Keratinocyte (primary cell): ENCODE measurements at regions not wholly inside any gene's neighbourhood (a gene's known extent, or its start where the extent isn't known, plus 50 kb on each side); places are given as distances from the start of the nearest gene placed in this dataset.

ENCODE experiments used
- DNase-seq: peaks from one replicate; pipeline ENCODE4 v3.0.0-alpha.2; 2011; ENCODE audit warnings: low read depth, missing footprints, low spot score
- FAIRE-seq: peaks from 2 replicates; lab custom pipeline; 2011; peaks lifted over from hg19 to GRCh38; lab: Jason Lieb, UNC
- H2AFZ ChIP-seq: 2 replicates; pipeline ENCODE4 v1.6.0; 2012; ENCODE audit warnings: low read length, control low read depth, inconsistent platforms; ENCODE audit not compliant: control insufficient read depth
- H3K27ac ChIP-seq: 2 replicates; pipeline ENCODE4 v1.5.1; 2011; ENCODE audit warnings: low read length; ENCODE audit not compliant: control insufficient read depth, insufficient read depth
- H3K27me3 ChIP-seq: 3 replicates; pipeline ENCODE4 v1.6.0; 2011; ENCODE audit warnings: low read length; ENCODE audit not compliant: control insufficient read depth, insufficient read depth; ENCODE audit errors: extremely low read depth
- H3K36me3 ChIP-seq, 2 experiments: 2 replicates in 1 of 2; 3 replicates in 1 of 2; pipeline ENCODE4 v1.5.1; 2011; ENCODE audit warnings: low read length in 2 of 2, mild to moderate bottlenecking in 1 of 2; ENCODE audit not compliant: control insufficient read depth in 2 of 2, insufficient read depth in 2 of 2; ENCODE audit errors: extremely low read depth in 1 of 2
- H3K4me1 ChIP-seq: 3 replicates; pipeline ENCODE4 v1.5.1; 2011; ENCODE audit warnings: low read length; ENCODE audit not compliant: control insufficient read depth, insufficient read depth; ENCODE audit errors: extremely low read depth
- H3K4me2 ChIP-seq: 3 replicates; pipeline ENCODE4 v1.6.0; 2011; ENCODE audit warnings: low read depth, low read length; ENCODE audit not compliant: control insufficient read depth, insufficient read depth; ENCODE audit errors: extremely low read depth
- H3K4me3 ChIP-seq, 3 experiments: fragments of 200-600 bp in 1 of 3; sonication (generic) in 1 of 3; 2 replicates in 2 of 3; 3 replicates in 1 of 3; pipeline ENCODE4 v1.5.1; 2011 to 2016; ENCODE audit warnings: low read length in 3 of 3, mild to moderate bottlenecking in 3 of 3, control low read depth in 2 of 3, inconsistent platforms in 1 of 3, low read depth in 1 of 3, mixed read lengths in 1 of 3, mixed run types in 1 of 3, moderate library complexity in 1 of 3; ENCODE audit not compliant: control insufficient read depth in 2 of 3, insufficient read depth in 2 of 3; ENCODE audit errors: extremely low read depth in 1 of 3
- H3K79me2 ChIP-seq: 2 replicates; pipeline ENCODE4 v1.6.0; 2012; ENCODE audit warnings: low read length; ENCODE audit not compliant: control insufficient read depth, insufficient read depth
- H3K9ac ChIP-seq: 3 replicates; pipeline ENCODE4 v1.6.0; 2011; ENCODE audit warnings: low read length; ENCODE audit not compliant: control insufficient read depth, insufficient read depth; ENCODE audit errors: extremely low read depth
- H3K9me1 ChIP-seq: 3 replicates; pipeline ENCODE4 v1.6.0; 2011; ENCODE audit warnings: low read length; ENCODE audit not compliant: control insufficient read depth, insufficient read depth; ENCODE audit errors: extremely low read depth
- H3K9me3 ChIP-seq: 2 replicates; pipeline ENCODE4 v1.5.1; 2012; ENCODE audit warnings: low read depth, low read length; ENCODE audit not compliant: control insufficient read depth
- H4K20me1 ChIP-seq: 3 replicates; pipeline ENCODE4 v1.6.0; 2011; ENCODE audit warnings: low read length; ENCODE audit not compliant: control insufficient read depth, insufficient read depth; ENCODE audit errors: extremely low read depth
- CTCF ChIP-seq, 3 experiments: IDR thresholded peaks in 1 of 3; conservative IDR thresholded peaks in 1 of 3; optimal IDR thresholded peaks in 1 of 3; 2 replicates in 2 of 3; 3 replicates in 1 of 3; pipeline versions ENCODE3 to v1.5.1; 2011; ENCODE audit warnings: low read length in 3 of 3, mild to moderate bottlenecking in 3 of 3, moderate library complexity in 2 of 3, control low read depth in 1 of 3, inconsistent platforms in 1 of 3; ENCODE audit not compliant: insufficient read depth in 2 of 3; ENCODE audit errors: extremely low read depth in 1 of 3
- EZH2 ChIP-seq: IDR thresholded peaks from one replicate; pipeline ENCODE4 v1.6.1; 2012; ENCODE audit warnings: inconsistent platforms, mild to moderate bottlenecking, low read length, moderate library complexity
- dilution Hi-C: fragments of 300-500 bp; cut with MboI; formaldehyde crosslinking; loops from one replicate; pipeline ENCODE4 v1.7.0; 2020; ENCODE audit warnings: low sequenced_read_pairs; ENCODE audit not compliant: extremely low pct_ligation_motif_present

- Histone ChIP-seq H3K27me3 (no peaks in the 10 kb centered on the region), H3K4me1 (no peaks in the 10 kb centered on the region), H3K9me3 (peaks cover 4% of the 10 kb centered on the region), H3K9ac (no peak overlapping the region), H3K4me2 (no peak overlapping the region), H3K9me1 (no peaks in the 10 kb centered on the region), H3K27ac (no peak overlapping the region), H4K20me1 (no peaks in the 10 kb centered on the region), H3K4me3 (no peak overlapping the region), H3K36me3 (no peaks in the 10 kb centered on the region), H2AFZ (no peak overlapping the region), H3K79me2 (no peaks in the 10 kb centered on the region)
- DNase-seq = no peak
- no peak for TF ChIP-seq CTCF (optimal IDR thresholded peaks at IDR 0.05 in 1 of 3, IDR thresholded peaks at IDR 0.05 in 1 of 3, conservative IDR thresholded peaks at IDR 0.05 in 1 of 3; ENCODE audit: extremely low read depth in 1 of 3, insufficient read depth in 2 of 3, low read length in 3 of 3)
- TF ChIP-seq EZH2 = no peak
- dilution Hi-C loops = no loop called here
- FAIRE-seq = no peak
Measured at GRCh38 chr7:11950942-11951341, 118.9 kb upstream of the THSD7A start.

GRCh38 chr7:11951909-11952308, 119.9 kb upstream of the THSD7A start:
- Histone ChIP-seq H3K36me3 (no peaks in the 10 kb centered on the region), H3K9me1 (no peaks in the 10 kb centered on the region), H4K20me1 (no peaks in the 10 kb centered on the region), H3K79me2 (no peaks in the 10 kb centered on the region), H3K4me3 (no peak overlapping the region), H2AFZ (no peak overlapping the region), H3K27ac (no peak overlapping the region), H3K9ac (no peak overlapping the region), H3K4me1 (no peaks in the 10 kb centered on the region), H3K27me3 (no peaks in the 10 kb centered on the region), H3K4me2 (no peak overlapping the region), H3K9me3 (peaks cover 4% of the 10 kb centered on the region)
- dilution Hi-C loops = no loop called here
- no peak for FAIRE-seq
- TF ChIP-seq EZH2 (no peak), CTCF (optimal IDR thresholded peaks at IDR 0.05 in 1 of 3, IDR thresholded peaks at IDR 0.05 in 1 of 3, conservative IDR thresholded peaks at IDR 0.05 in 1 of 3; ENCODE audit: extremely low read depth in 1 of 3, insufficient read depth in 2 of 3, low read length in 3 of 3) (no peak)
- DNase-seq = no peak
